ENCODE measurements at regions not wholly inside any gene's neighbourhood (a gene's known extent, or its start where the extent isn't known, plus 50 kb on each side); places are given as distances from the start of the nearest gene placed in this dataset.

DNA sequence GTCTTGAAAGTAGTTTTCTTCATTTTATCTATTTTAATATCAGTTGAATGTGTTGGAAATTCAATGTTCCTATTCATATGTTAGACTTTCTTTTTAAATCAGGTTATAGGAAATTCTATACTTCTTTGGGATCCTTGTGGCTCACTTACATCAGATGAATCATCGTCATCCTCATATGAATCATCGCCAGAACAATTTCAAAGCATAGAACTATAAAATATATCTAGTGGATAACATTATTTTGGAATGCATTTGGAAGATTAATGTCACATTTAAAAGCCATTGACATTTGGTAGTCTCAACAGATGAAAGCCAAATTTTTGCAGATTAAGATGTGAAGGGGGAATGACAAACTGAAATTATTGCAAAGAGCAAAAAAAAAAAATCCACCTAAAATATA is 94.1 kb downstream of the FAM161A start:
- no peak for TF ChIP-seq CTCF (IDR thresholded peaks at IDR 0.05; ENCODE audit: low read depth, low read length)
- TF ChIP-seq EZH2phosphoT487 (IDR thresholded peaks at IDR 0.05; ENCODE audit: low read depth), result no peak
- H3K79me2 ChIP-seq (ENCODE audit: low read length), result no peaks in the 10 kb centered on the region
- H4K20me1 ChIP-seq (ENCODE audit: insufficient read depth, low read length), result no peaks in the 10 kb centered on the region
- no peaks in the 10 kb centered on the region for H3K9me3 ChIP-seq (ENCODE audit: insufficient read depth, low read length)
- no peaks in the 10 kb centered on the region for H3K36me3 ChIP-seq (replicated peaks; ENCODE audit: low read depth, low read length)
- peaks cover 15% of the 10 kb centered on the region for H3K4me1 ChIP-seq (ENCODE audit: low read length)
- no peak overlapping the region for H3K27ac ChIP-seq (ENCODE audit: low read length)
- no peak overlapping the region for H2AFZ ChIP-seq (ENCODE audit: low read depth, low read length)
- no peak overlapping the region for H3K9ac ChIP-seq (ENCODE audit: low read length)
- H3K4me3 ChIP-seq (ENCODE audit: low read length), result no peak overlapping the region
- no peaks in the 10 kb centered on the region for H3K27me3 ChIP-seq (ENCODE audit: low read depth, low read length)
- H3K4me2 ChIP-seq (ENCODE audit: low read length), result no peak overlapping the region

DNA sequence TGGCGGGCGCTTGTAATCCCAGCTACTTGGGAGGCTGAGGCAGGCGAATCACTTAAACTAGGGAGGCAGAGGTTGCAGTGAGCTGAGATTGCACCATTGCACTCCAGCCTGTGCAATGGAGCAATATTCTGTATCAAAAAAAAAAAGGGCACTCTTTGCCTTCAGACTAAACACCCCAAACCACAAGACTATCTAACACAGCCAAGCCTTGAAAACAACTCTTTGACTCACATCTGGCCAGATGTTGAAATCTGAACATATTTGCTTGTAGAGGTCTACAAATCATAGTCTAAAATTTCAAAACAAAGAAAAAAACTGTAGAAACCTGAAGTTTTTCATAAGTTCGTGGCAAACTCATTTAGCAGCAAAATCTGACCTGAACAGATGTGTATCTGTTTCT is 94.9 kb downstream of the FAM161A start:
- H3K4me3 ChIP-seq (ENCODE audit: low read length), result no peak overlapping the region
- no peak overlapping the region for H3K4me2 ChIP-seq (ENCODE audit: low read length)
- H3K27ac ChIP-seq (ENCODE audit: low read length), result no peak overlapping the region
- H3K27me3 ChIP-seq (ENCODE audit: low read depth, low read length), result no peaks in the 10 kb centered on the region
- H3K79me2 ChIP-seq (ENCODE audit: low read length), result no peaks in the 10 kb centered on the region
- no peaks in the 10 kb centered on the region for H3K9me3 ChIP-seq (ENCODE audit: insufficient read depth, low read length)
- no peak overlapping the region for H3K9ac ChIP-seq (ENCODE audit: low read length)
- H3K4me1 ChIP-seq (ENCODE audit: low read length), result peaks cover 11% of the 10 kb centered on the region
- no peak overlapping the region for H2AFZ ChIP-seq (ENCODE audit: low read depth, low read length)
- no peaks in the 10 kb centered on the region for H3K36me3 ChIP-seq (replicated peaks; ENCODE audit: low read depth, low read length)
- no peak for TF ChIP-seq EZH2phosphoT487 (IDR thresholded peaks at IDR 0.05; ENCODE audit: low read depth)
- TF ChIP-seq CTCF (IDR thresholded peaks at IDR 0.05; ENCODE audit: low read depth, low read length), result no peak
- H4K20me1 ChIP-seq (ENCODE audit: insufficient read depth, low read length), result no peaks in the 10 kb centered on the region

- H3K79me2 ChIP-seq (ENCODE audit: low read length), result no peaks in the 10 kb centered on the region
- H3K36me3 ChIP-seq (replicated peaks; ENCODE audit: low read depth, low read length), result no peaks in the 10 kb centered on the region
- no peak overlapping the region for H3K4me3 ChIP-seq (ENCODE audit: low read length)
- no peak overlapping the region for H2AFZ ChIP-seq (ENCODE audit: low read depth, low read length)
- no peak overlapping the region for H3K4me2 ChIP-seq (ENCODE audit: low read length)
- H3K27ac ChIP-seq (ENCODE audit: low read length), result no peak overlapping the region
- no peak for TF ChIP-seq EZH2phosphoT487 (IDR thresholded peaks at IDR 0.05; ENCODE audit: low read depth)
- no peak for TF ChIP-seq CTCF (IDR thresholded peaks at IDR 0.05; ENCODE audit: low read depth, low read length)
- no peak overlapping the region for H3K9ac ChIP-seq (ENCODE audit: low read length)
- peaks cover 11% of the 10 kb centered on the region for H3K4me1 ChIP-seq (ENCODE audit: low read length)
- H3K9me3 ChIP-seq (ENCODE audit: insufficient read depth, low read length), result no peaks in the 10 kb centered on the region
- no peaks in the 10 kb centered on the region for H4K20me1 ChIP-seq (ENCODE audit: insufficient read depth, low read length)
- H3K27me3 ChIP-seq (ENCODE audit: low read depth, low read length), result no peaks in the 10 kb centered on the region
These were observed 95.7 kb downstream of the FAM161A start for GRCh38 chr2:61758159-61758558.

DNA sequence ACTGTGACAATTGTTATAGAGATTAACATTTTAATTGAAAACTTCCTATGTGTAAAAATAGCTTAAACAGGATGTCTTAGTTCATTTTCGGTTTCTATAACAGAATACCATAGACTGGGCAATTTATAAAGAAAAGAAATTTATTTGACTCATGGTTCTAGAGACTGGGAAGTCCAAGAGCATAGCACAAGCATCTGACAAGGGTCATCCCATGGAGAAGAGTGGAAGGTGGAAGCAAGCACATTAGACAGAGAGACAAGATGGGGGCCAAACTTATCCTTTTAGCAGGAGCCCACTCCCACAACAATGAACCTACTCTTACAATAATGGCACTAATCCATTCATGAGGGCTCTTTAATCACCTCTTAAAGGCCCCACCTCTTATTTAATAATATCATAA is 100.3 kb downstream of the FAM161A start:
- H3K4me3 ChIP-seq (ENCODE audit: low read length), result no peak overlapping the region
- TF ChIP-seq CTCF (IDR thresholded peaks at IDR 0.05; ENCODE audit: low read depth, low read length), result no peak
- no peak for TF ChIP-seq EZH2phosphoT487 (IDR thresholded peaks at IDR 0.05; ENCODE audit: low read depth)
- H3K4me2 ChIP-seq (ENCODE audit: low read length), result no peak overlapping the region
- H3K27ac ChIP-seq (ENCODE audit: low read length), result no peak overlapping the region
- H3K79me2 ChIP-seq (ENCODE audit: low read length), result no peaks in the 10 kb centered on the region
- H3K27me3 ChIP-seq (ENCODE audit: low read depth, low read length), result no peaks in the 10 kb centered on the region
- H3K9ac ChIP-seq (ENCODE audit: low read length), result no peak overlapping the region
- H3K4me1 ChIP-seq (ENCODE audit: low read length), result no peaks in the 10 kb centered on the region
- H4K20me1 ChIP-seq (ENCODE audit: insufficient read depth, low read length), result no peaks in the 10 kb centered on the region
- H3K36me3 ChIP-seq (replicated peaks; ENCODE audit: low read depth, low read length), result no peaks in the 10 kb centered on the region
- no peaks in the 10 kb centered on the region for H3K9me3 ChIP-seq (ENCODE audit: insufficient read depth, low read length)
- no peak overlapping the region for H2AFZ ChIP-seq (ENCODE audit: low read depth, low read length)
